PC-9 (cell line): ENCODE measurements at regions not wholly inside any gene's neighbourhood (a gene's known extent, or its start where the extent isn't known, plus 50 kb on each side); places are given as distances from the start of the nearest gene placed in this dataset.
"Not testable (repeated sequence)": the region's sequence is repeated elsewhere in the genome, so short reads cannot be mapped to it uniquely, and the experiment has no call there.

Source experiments
- CTCF ChIP-seq: fragments of 200-600 bp; sonication (generic); conservative IDR thresholded peaks from 2 replicates; pipeline ENCODE4 v1.6.1; 2017; ENCODE audit warnings: mixed run types, antibody characterized with exemption, mild to moderate bottlenecking, moderate library complexity
- EZH2 ChIP-seq: fragments of 200-600 bp; sonication (generic); IDR thresholded peaks from 2 replicates; pipeline ENCODE4 v1.8.0; 2017; ENCODE audit warnings: antibody characterized with exemption, low read depth

GRCh38 chr12:83260126-83260525 lies 573.4 kb downstream of the TMTC2 start:
- TF ChIP-seq EZH2, CTCF: not testable (repeated sequence)
